ENCODE measurements at regions not wholly inside any gene's neighbourhood (a gene's known extent, or its start where the extent isn't known, plus 50 kb on each side); places are given as distances from the start of the nearest gene placed in this dataset.

DNA sequence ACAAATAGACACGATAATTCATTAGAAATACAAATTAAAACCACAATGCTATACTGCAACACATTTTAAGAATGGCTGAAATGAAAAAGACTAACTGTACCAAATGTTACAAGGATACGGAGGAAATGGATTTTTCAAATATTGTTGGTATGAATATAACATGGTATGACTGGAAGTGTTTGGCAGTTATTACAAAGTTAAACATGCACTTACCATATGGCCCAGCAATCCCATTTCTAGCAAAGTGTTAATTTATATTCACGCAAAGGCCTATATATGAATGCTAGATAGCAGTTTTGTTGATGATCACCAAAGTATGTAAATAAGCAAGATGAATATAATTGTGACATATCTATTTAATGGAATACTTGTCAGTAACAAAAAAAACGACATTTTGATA is 497.8 kb upstream of the FSIP2 start:
- ChIA-PET CTCF (no interaction called here), RAD21 (ENCODE audit: low non-redundant PET in 1 of 2, low total read pairs in 2 of 2, uncharacterized antibody in 2 of 2, unreplicated experiment in 2 of 2) (no interaction called here), POLR2A (no interaction called here)
- no TSS peak for BruUV-seq (replicated peaks)
- H3K4me3 ChIP-seq (replicated peaks in 1 of 2; ENCODE audit: low read depth in 1 of 2, low read length in 2 of 2): no peak overlapping the region
- H4K20me1 ChIP-seq (ENCODE audit: insufficient read depth): no peaks in the 10 kb centered on the region
- no peaks in the 10 kb centered on the region for H3K36me3 ChIP-seq (ENCODE audit: control insufficient read depth in 1 of 2, insufficient read depth in 2 of 2, low read length in 2 of 2)
- no peaks in the 10 kb centered on the region for H3K4me1 ChIP-seq (ENCODE audit: control insufficient read depth in 1 of 2, insufficient read depth in 2 of 2, low read length in 2 of 2)
- no peaks in the 10 kb centered on the region for H3K27me3 ChIP-seq (ENCODE audit: insufficient read depth, low read length)
- H3K4me2 ChIP-seq (ENCODE audit: low read length): no peak overlapping the region
- no peak overlapping the region for H2AFZ ChIP-seq (ENCODE audit: low read depth, low read length, poor library complexity, severe bottlenecking)
- no peak overlapping the region for H3K27ac ChIP-seq (ENCODE audit: low read depth, low read length)
- DNase-seq (ENCODE audit: low read depth, low spot score) (no peak), ATAC-seq (no peak)
- TF ChIP-seq ELF1 (IDR thresholded peaks at IDR 0.05; ENCODE audit: borderline replicate concordance, low read depth) (no peak), CBX3 (IDR thresholded peaks at IDR 0.05; ENCODE audit: low read depth) (no peak), RAD21 (IDR thresholded peaks at IDR 0.05; ENCODE audit: low read depth) (no peak), JUND (IDR thresholded peaks at IDR 0.05) (no peak), SRF (IDR thresholded peaks at IDR 0.05; ENCODE audit: low read depth) (no peak), EGR1 (IDR thresholded peaks at IDR 0.05; ENCODE audit: low read depth) (no peak), EZH2 (IDR thresholded peaks at IDR 0.05) (no peak), ZFX (IDR thresholded peaks at IDR 0.05) (no peak), ZNF274 (IDR thresholded peaks at IDR 0.05; ENCODE audit: low read depth, low read length) (no peak)
- H3K9me3 ChIP-seq (ENCODE audit: control insufficient read depth in 1 of 2, insufficient read depth in 1 of 2, low read depth in 1 of 2, low read length in 2 of 2): no peaks in the 10 kb centered on the region
- H3K9me2 ChIP-seq (ENCODE audit: insufficient read depth): no peaks in the 10 kb centered on the region
- no peak overlapping the region for H3K9ac ChIP-seq (ENCODE audit: low read length)
- intact Hi-C loops (cut with micrococcal nuclease): no loop called here
- no peaks in the 10 kb centered on the region for H3K79me2 ChIP-seq (ENCODE audit: insufficient read depth, low read length)

DNA sequence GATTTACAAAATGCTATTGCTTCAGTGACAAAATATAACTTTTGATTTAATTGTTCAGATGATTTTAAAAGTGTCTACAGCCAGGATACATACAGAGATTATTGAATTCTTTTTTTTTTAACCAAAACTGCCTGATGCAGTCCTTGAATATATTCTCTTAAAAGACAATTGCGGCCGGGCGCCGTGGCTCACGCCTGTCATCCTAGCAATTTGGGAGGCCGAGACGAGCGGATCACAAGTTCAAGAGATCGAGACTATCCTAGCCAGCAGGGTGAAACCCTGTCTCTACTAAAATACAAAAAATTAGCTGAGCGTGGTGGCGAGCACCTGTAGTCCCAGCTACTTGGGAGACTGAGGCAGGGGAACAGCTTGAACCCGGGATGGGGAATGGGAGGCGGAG is 497.0 kb upstream of the FSIP2 start:
- H3K4me3 ChIP-seq (replicated peaks in 1 of 2; ENCODE audit: low read depth in 1 of 2, low read length in 2 of 2): no peak overlapping the region
- POLR2A ChIA-PET: no interaction called here
- BruUV-seq (replicated peaks): no TSS peak
- no peak overlapping the region for H2AFZ ChIP-seq (ENCODE audit: low read depth, low read length, poor library complexity, severe bottlenecking)
- RAD21 ChIA-PET (ENCODE audit: low non-redundant PET in 1 of 2, low total read pairs in 2 of 2, uncharacterized antibody in 2 of 2, unreplicated experiment in 2 of 2): no interaction called here
- H3K36me3 ChIP-seq (ENCODE audit: control insufficient read depth in 1 of 2, insufficient read depth in 2 of 2, low read length in 2 of 2): no peaks in the 10 kb centered on the region
- intact Hi-C loops (cut with micrococcal nuclease): no loop called here
- no peak overlapping the region for H3K4me2 ChIP-seq (ENCODE audit: low read length)
- no peaks in the 10 kb centered on the region for H3K4me1 ChIP-seq (ENCODE audit: control insufficient read depth in 1 of 2, insufficient read depth in 2 of 2, low read length in 2 of 2)
- CTCF ChIA-PET: no interaction called here
- TF ChIP-seq, protein P1, sequence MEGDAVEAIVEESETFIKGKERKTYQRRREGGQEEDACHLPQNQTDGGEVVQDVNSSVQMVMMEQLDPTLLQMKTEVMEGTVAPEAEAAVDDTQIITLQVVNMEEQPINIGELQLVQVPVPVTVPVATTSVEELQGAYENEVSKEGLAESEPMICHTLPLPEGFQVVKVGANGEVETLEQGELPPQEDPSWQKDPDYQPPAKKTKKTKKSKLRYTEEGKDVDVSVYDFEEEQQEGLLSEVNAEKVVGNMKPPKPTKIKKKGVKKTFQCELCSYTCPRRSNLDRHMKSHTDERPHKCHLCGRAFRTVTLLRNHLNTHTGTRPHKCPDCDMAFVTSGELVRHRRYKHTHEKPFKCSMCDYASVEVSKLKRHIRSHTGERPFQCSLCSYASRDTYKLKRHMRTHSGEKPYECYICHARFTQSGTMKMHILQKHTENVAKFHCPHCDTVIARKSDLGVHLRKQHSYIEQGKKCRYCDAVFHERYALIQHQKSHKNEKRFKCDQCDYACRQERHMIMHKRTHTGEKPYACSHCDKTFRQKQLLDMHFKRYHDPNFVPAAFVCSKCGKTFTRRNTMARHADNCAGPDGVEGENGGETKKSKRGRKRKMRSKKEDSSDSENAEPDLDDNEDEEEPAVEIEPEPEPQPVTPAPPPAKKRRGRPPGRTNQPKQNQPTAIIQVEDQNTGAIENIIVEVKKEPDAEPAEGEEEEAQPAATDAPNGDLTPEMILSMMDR (IDR thresholded peaks at IDR 0.05 in 2 of 3, conservative IDR thresholded peaks at IDR 0.05 in 1 of 3; ENCODE audit: borderline replicate concordance in 1 of 3, insufficient read depth in 1 of 3, low read depth in 2 of 3, low read length in 2 of 3): no peak
- TF ChIP-seq SIN3A (IDR thresholded peaks at IDR 0.05; ENCODE audit: low read depth) (no peak), SP1 (IDR thresholded peaks at IDR 0.05; ENCODE audit: low read depth) (no peak), EZH2phosphoT487 (IDR thresholded peaks at IDR 0.05; ENCODE audit: borderline replicate concordance) (no peak), TCF7L2 (IDR thresholded peaks at IDR 0.05; ENCODE audit: borderline replicate concordance, extremely low read depth, insufficient read depth, insufficient read length) (no peak), CEBPB (IDR thresholded peaks at IDR 0.05; ENCODE audit: low read depth) (no peak), FOSL1 (IDR thresholded peaks at IDR 0.05; ENCODE audit: low read depth) (no peak), JUND (IDR thresholded peaks at IDR 0.05) (no peak), EGR1 (IDR thresholded peaks at IDR 0.05; ENCODE audit: low read depth) (no peak), CBX3 (IDR thresholded peaks at IDR 0.05; ENCODE audit: low read depth) (no peak), ZNF274 (IDR thresholded peaks at IDR 0.05; ENCODE audit: low read depth, low read length) (no peak), RAD21 (IDR thresholded peaks at IDR 0.05; ENCODE audit: low read depth) (no peak)
- TF ChIP-seq, protein P2, sequence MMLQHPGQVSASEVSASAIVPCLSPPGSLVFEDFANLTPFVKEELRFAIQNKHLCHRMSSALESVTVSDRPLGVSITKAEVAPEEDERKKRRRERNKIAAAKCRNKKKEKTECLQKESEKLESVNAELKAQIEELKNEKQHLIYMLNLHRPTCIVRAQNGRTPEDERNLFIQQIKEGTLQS (IDR thresholded peaks at IDR 0.05): no peak
- TF ChIP-seq, protein P3, sequence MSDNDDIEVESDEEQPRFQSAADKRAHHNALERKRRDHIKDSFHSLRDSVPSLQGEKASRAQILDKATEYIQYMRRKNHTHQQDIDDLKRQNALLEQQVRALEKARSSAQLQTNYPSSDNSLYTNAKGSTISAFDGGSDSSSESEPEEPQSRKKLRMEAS (IDR thresholded peaks at IDR 0.05): no peak
- TF ChIP-seq, protein P4, sequence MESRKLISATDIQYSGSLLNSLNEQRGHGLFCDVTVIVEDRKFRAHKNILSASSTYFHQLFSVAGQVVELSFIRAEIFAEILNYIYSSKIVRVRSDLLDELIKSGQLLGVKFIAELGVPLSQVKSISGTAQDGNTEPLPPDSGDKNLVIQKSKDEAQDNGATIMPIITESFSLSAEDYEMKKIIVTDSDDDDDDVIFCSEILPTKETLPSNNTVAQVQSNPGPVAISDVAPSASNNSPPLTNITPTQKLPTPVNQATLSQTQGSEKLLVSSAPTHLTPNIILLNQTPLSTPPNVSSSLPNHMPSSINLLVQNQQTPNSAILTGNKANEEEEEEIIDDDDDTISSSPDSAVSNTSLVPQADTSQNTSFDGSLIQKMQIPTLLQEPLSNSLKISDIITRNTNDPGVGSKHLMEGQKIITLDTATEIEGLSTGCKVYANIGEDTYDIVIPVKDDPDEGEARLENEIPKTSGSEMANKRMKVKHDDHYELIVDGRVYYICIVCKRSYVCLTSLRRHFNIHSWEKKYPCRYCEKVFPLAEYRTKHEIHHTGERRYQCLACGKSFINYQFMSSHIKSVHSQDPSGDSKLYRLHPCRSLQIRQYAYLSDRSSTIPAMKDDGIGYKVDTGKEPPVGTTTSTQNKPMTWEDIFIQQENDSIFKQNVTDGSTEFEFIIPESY (IDR thresholded peaks at IDR 0.05; ENCODE audit: extremely low read depth, insufficient replicate concordance, low read length): no peak
- H3K79me2 ChIP-seq (ENCODE audit: insufficient read depth, low read length): no peaks in the 10 kb centered on the region
- H3K27ac ChIP-seq (ENCODE audit: low read depth, low read length): no peak overlapping the region
- no peaks in the 10 kb centered on the region for H3K27me3 ChIP-seq (ENCODE audit: insufficient read depth, low read length)
- DNase-seq (ENCODE audit: low read depth, low spot score) (no peak), ATAC-seq (no peak)
- no peak overlapping the region for H3K9ac ChIP-seq (ENCODE audit: low read length)
- no peaks in the 10 kb centered on the region for H3K9me2 ChIP-seq (ENCODE audit: insufficient read depth)
- H3K9me3 ChIP-seq (ENCODE audit: control insufficient read depth in 1 of 2, insufficient read depth in 1 of 2, low read depth in 1 of 2, low read length in 2 of 2): no peaks in the 10 kb centered on the region
- no peaks in the 10 kb centered on the region for H4K20me1 ChIP-seq (ENCODE audit: insufficient read depth)

Data from HCT116 (cell line).